Adrenal gland (tissue), 5 donors: ENCODE measurements at regions not wholly inside any gene's neighbourhood (a gene's known extent, or its start where the extent isn't known, plus 50 kb on each side); places are given as distances from the start of the nearest gene placed in this dataset.

Experiments used
- POLR2A ChIP-seq, 2 donors: fragments of 450-650 bp; IDR thresholded peaks; one replicate each; pipeline ENCODE4 v1.6.1; 2017; ENCODE audit warnings: antibody characterized with exemption in 2 of 2, mild to moderate bottlenecking in 2 of 2, moderate library complexity in 1 of 2
- TF ChIP-seq, protein P1 (sequence below), 6 experiments: fragments of 450-650 bp in 4 of 6; fragments of 200-600 bp in 2 of 6; sonication (generic) in 1 of 6; IDR thresholded peaks; 1 replicate in 5 of 6; 2 replicates in 1 of 6; pipeline versions ENCODE4 v1.5.1 to v1.8.0; 2016 to 2021; ENCODE audit warnings: antibody characterized with exemption in 6 of 6, mild to moderate bottlenecking in 2 of 6, moderate library complexity in 1 of 6
- donor health status: DM: no; HTN: no; CAD: no.

DNA sequence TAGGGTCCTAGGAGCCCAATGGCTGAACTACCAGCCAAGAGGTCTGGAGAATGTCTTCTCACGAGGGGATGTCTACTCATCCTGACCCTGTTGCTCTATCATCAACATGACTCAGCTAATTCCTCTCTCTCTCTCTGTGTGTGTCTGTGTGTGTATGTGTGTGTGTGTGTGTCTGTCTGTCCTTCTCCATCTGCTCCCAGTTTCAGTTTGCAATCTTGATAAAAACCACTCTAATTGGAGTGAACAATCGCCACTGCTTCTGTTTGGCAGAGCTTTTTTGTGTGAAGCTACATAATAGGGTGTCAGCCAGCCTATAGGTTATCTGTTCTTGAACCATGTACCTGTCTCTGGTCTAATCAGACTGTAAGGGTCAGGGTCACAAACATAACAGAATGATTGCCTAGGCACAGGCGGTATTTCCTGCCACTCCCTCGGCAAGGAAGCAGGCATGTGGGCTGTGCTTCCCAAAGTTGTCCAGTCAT is 219.8 kb downstream of the SH3BP4 start:
- TF ChIP-seq, protein P1, sequence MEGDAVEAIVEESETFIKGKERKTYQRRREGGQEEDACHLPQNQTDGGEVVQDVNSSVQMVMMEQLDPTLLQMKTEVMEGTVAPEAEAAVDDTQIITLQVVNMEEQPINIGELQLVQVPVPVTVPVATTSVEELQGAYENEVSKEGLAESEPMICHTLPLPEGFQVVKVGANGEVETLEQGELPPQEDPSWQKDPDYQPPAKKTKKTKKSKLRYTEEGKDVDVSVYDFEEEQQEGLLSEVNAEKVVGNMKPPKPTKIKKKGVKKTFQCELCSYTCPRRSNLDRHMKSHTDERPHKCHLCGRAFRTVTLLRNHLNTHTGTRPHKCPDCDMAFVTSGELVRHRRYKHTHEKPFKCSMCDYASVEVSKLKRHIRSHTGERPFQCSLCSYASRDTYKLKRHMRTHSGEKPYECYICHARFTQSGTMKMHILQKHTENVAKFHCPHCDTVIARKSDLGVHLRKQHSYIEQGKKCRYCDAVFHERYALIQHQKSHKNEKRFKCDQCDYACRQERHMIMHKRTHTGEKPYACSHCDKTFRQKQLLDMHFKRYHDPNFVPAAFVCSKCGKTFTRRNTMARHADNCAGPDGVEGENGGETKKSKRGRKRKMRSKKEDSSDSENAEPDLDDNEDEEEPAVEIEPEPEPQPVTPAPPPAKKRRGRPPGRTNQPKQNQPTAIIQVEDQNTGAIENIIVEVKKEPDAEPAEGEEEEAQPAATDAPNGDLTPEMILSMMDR (IDR thresholded peaks at IDR 0.05): no peak
- TF ChIP-seq POLR2A (IDR thresholded peaks at IDR 0.05): no peak
